HG02623 (cell line): ENCODE measurements at regions not wholly inside any gene's neighbourhood (a gene's known extent, or its start where the extent isn't known, plus 50 kb on each side); places are given as distances from the start of the nearest gene placed in this dataset.

Experiments used
- ATAC-seq: cut with Tn5 transposase; IDR thresholded peaks from one replicate; pipeline ENCODE4 v1.9.1; 2021; ENCODE audit warnings: moderate library complexity; ENCODE audit not compliant: unreplicated experiment

GRCh38 chr18:23384778-23385736, 68.0 kb upstream of the RIOK3 start:
- no peak for ATAC-seq

- no peak for ATAC-seq
Observed at GRCh38 chr18:23386317-23386716, 66.8 kb upstream of the RIOK3 start.

DNA sequence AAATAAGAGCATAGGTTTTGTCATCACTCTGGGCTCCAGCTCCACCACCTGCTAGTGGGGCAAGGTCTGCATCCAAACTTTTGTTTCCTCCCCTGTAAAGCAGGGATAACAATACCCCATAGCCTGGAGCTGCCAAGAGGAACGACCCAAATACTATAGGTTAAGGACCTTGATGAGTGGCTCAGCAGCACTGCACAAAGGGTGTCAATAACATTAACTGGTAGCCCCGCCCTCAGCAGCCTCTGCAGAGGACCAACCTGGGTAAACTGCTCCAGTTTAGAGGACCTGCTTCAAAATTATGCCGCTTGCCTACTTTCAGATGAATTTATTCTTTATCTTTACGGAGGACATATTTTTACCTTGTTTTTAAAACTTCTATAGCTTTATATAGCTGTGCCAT, 65.8 kb upstream of the RIOK3 start:
- no peak for ATAC-seq

GRCh38 chr18:23388357-23388756, 64.7 kb upstream of the RIOK3 start:
- ATAC-seq = no peak

- ATAC-seq = no peak
Observed at GRCh38 chr18:23391156-23391555, 61.9 kb upstream of the RIOK3 start.

GRCh38 chr18:23397907-23398306, 55.2 kb upstream of the RIOK3 start:
- no peak for ATAC-seq

GRCh38 chr18:23398401-23398800, 54.7 kb upstream of the RIOK3 start:
- no peak for ATAC-seq

DNA sequence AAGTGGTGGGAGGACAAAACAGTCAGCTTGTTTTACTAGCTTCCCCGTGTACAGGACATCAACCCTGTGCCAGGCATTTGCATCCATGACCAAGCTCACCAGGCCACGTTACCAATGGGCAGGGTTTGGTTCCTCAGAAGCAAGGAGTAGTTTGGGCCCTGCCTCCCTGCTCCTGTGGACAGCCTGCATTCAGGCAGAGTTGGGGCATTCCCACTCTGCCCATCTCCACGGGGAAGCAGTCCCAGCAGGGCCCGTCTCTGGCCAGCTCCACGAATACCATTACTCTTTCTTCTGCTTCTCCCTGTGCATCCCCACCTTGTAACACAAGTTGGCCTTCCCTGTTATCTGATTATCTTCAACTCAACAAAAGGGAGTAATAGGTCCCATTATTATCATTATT, 54.0 kb upstream of the RIOK3 start:
- ATAC-seq = no peak

DNA sequence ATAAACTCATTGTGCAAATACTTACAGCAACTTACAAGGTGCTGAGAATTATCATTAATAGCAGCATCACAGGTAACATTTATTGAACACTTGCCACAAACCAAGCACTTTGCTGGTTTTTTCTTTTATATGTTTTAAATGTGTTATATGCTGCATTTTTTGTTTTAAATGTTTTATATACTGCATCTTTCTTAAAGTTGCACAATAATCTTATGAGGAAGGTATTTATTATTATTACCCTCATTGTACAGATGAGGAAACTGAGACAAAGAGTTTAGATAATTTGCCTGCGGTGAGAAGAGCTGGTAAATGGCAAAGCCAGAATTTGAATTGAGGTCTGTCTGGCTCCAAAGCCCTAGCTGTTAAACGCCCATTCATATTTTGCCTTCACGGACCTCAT, 52.2 kb upstream of the RIOK3 start:
- no peak for ATAC-seq

DNA sequence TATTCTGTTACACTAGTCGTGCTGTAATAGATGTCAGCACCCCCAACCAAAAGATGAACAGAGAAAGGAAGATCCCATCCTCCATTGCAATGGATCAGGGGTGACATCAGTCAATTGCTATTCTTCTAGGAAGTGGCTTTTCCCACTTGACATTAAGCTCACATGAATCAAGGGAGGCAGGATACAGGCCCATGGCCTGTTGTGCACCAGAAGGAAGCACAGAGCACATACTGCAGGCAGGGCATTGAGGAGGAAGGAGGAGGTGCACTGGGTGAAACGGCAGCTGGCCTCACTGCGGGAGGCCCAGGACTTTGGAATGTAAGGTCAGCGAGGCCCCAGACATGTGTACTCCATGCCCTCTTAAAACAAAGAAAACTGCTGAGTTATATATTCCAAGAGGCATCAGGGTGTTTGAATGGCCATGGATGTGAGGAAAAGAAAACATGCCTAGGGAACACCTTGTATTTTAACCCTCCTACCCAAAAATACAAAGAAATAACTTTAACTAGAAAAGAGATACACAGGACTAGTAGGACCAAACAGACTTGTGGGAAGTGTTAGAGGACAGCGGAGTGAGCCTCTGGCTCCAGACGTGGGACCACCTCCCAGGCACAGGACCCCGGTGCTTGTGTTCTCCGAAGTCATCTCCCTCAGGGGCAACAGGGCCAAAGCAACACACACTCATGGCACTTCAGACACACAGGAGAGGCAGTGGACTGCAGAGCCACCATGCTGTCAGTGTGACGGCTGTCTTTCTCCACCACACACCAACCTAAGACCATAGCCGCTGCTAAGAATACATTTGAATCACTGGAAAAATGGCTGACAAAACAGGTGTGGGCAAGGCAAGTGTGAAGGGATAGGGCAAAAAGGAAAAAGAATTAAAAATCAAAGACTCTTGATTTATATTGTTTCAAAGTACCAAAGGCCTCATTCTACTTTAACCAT, 51.4 kb upstream of the RIOK3 start:
- ATAC-seq = no peak
